ENCODE measurements at regions not wholly inside any gene's neighbourhood (a gene's known extent, or its start where the extent isn't known, plus 50 kb on each side); places are given as distances from the start of the nearest gene placed in this dataset.

DNA sequence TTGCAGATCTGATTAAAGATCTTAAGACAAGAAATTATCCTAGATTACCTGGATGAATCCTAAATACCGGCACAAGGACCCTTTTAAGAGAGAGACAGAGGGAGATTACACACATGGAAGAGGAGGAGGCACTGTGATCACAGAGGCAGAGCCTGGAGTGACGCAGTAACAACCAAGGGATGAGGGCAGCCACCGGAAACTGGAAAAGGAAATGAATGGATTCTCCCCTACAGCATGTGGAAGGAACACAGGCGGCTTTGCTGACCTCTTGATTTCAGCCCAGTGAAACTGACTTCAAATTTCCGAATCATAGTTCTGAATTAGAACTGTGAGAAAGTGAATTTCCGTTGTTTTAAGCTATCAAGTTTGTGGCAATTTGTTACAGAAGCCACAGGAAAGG, 50.2 kb upstream of the IVNS1ABP start:
- TF ChIP-seq, protein P1, sequence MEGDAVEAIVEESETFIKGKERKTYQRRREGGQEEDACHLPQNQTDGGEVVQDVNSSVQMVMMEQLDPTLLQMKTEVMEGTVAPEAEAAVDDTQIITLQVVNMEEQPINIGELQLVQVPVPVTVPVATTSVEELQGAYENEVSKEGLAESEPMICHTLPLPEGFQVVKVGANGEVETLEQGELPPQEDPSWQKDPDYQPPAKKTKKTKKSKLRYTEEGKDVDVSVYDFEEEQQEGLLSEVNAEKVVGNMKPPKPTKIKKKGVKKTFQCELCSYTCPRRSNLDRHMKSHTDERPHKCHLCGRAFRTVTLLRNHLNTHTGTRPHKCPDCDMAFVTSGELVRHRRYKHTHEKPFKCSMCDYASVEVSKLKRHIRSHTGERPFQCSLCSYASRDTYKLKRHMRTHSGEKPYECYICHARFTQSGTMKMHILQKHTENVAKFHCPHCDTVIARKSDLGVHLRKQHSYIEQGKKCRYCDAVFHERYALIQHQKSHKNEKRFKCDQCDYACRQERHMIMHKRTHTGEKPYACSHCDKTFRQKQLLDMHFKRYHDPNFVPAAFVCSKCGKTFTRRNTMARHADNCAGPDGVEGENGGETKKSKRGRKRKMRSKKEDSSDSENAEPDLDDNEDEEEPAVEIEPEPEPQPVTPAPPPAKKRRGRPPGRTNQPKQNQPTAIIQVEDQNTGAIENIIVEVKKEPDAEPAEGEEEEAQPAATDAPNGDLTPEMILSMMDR (IDR thresholded peaks at IDR 0.05) = no peak
- TF ChIP-seq POLR2A (IDR thresholded peaks at IDR 0.05) = no peak
